GM12864 (cell line): ENCODE measurements at regions not wholly inside any gene's neighbourhood (a gene's known extent, or its start where the extent isn't known, plus 50 kb on each side); places are given as distances from the start of the nearest gene placed in this dataset.
"Not testable (repeated sequence)": the region's sequence is repeated elsewhere in the genome, so short reads cannot be mapped to it uniquely, and the experiment has no call there.

Experiments
- DNase-seq: peaks from one replicate; pipeline ENCODE4 v3.0.0-alpha.2; 2011; ENCODE audit warnings: low read depth
- H3K4me3 ChIP-seq: 2 replicates; pipeline ENCODE4 v1.5.1; 2011; ENCODE audit warnings: mild to moderate bottlenecking, low read depth, low read length, control low read depth
- TF ChIP-seq, protein P1 (sequence below): IDR thresholded peaks from 2 replicates; pipeline ENCODE4 v1.5.1; 2011; ENCODE audit warnings: low read depth, mild to moderate bottlenecking, moderate library complexity, low read length, control low read depth, inconsistent platforms; ENCODE audit errors: missing control alignments

DNA sequence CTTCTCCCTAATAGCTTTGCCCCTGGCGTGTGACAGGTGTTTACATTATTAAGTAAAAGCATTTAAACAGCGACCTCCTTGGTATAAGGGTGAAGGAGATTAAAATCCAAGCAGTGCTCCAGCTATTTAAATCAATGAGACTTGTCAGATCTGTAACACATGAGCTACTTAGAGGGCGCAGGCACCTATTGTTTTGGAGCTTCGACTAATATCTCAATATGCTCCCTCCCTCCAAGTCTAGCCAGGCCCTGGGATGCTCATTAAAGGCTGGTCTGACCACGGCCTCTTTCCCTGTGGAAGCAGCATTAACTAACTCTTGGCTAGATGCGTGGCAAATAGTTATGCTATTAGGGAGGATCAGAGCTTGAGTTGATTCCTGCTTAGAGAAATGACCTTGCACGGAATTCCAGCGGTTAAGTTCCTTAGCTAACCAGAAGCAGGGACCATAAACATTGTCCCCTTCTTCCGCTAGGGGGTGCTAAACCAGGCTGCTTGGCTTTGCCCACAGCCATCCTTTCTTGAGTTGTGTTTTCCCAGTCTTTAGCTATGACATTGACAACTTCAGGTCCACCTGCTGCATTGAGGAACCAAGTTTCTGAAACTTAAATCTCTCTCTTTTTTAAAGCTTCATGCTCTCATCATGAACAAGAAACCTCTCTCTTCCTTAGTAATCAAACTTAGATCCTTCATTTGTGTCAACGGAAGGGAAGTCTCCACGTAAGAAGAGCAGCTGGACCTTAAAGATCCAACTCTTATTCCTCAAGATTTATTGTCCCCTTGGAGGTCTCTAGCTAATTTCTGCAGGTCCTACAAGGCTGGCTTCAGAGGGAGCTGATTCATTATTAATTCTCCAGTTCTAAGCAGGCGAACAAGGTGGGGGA is 80.7 kb upstream of the IGFBP7 start:
- TF ChIP-seq, protein P1, sequence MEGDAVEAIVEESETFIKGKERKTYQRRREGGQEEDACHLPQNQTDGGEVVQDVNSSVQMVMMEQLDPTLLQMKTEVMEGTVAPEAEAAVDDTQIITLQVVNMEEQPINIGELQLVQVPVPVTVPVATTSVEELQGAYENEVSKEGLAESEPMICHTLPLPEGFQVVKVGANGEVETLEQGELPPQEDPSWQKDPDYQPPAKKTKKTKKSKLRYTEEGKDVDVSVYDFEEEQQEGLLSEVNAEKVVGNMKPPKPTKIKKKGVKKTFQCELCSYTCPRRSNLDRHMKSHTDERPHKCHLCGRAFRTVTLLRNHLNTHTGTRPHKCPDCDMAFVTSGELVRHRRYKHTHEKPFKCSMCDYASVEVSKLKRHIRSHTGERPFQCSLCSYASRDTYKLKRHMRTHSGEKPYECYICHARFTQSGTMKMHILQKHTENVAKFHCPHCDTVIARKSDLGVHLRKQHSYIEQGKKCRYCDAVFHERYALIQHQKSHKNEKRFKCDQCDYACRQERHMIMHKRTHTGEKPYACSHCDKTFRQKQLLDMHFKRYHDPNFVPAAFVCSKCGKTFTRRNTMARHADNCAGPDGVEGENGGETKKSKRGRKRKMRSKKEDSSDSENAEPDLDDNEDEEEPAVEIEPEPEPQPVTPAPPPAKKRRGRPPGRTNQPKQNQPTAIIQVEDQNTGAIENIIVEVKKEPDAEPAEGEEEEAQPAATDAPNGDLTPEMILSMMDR = peak; percentile 95
- DNase-seq = peak; percentile 1
- no peak overlapping the region for H3K4me3 ChIP-seq

DNA sequence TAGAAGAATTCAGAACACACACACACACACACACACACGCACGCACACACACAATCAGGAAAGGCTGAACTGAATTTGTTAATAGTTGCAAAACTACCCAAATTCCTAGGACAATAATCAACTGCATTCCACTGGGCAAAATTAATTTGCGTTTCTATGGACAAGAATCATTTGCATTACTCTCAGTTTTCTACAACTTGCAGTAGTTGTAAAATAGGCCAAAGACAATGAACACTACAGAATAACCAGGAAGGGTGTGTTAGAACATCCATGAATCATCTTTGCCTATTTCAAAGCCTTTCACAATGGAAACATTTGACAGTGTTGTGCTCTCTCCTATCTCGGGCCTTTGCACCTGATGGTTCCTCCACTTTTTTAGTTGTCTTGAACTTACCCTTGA is 77.1 kb upstream of the IGFBP7 start:
- DNase-seq = no peak
- H3K4me3 ChIP-seq = no peak overlapping the region
- TF ChIP-seq, protein P1 = no peak

DNA sequence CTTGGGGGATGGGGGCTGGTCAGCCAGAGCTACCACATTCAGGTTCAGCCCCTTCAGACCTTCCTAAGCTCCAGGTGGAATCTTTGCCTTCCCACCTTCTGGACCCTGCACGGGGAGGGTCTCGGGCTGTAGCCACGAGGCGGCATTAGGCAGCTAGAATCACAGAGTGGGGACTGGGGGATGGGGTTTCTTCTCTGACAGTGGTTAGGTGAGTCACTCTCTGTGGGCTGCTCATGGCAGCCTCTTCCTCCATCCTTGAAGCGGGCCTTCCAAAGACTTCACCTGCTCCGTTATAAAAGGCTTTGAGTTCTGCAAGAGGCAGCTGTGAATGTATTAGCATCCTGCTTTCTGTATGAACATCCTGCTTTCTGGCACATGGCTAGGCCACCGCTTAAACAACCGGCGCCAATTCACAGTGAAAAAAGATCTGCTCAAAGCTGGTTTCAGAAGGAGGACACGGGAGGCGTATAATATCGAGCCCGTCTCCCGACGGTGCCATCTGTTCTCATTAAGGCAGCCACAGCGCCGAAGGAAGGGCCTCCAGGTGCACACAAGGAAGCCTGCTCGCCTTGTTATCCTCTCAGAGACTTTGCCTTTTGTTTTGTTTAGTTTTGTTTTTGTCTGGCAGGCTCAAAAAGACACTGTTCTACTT is 74.3 kb upstream of the IGFBP7 start:
- no peak overlapping the region for H3K4me3 ChIP-seq
- no peak for DNase-seq
- TF ChIP-seq, protein P1 = no peak

DNA sequence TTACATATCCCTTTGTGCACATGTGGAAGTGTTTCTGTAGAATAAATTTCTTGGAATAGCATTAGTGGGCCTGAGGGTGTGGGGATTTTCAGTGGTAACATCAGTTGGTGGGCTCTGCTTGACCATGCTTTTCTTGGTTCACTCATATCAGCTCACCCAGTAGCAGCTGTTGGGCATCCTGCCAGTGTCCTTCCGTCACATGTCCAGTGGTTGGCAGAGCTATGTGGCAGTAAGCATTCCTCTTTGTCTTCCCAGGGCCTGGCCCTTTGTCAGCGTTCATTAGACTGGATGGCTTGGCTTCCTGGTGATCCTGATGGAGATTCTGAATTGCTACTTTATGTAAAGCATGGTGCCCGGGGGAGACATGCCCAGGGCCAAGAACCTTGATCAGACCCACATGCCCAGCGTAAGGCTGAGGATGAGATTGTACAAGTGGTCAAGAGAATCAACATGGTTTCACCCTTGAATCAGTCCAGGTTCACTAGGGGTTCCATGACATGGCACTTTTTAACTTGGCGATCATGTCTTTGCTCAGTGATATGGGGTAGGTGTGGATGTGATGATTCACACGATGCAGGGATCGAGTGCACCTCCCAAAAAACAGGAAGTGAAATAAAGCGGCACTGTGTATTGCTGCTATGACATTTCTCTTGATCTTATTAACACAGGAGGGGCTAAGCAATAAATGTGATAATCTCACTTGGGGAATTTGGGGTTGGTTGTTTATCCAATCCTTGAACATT is 72.1 kb upstream of the IGFBP7 start:
- DNase-seq = no peak
- TF ChIP-seq, protein P1 = no peak
- H3K4me3 ChIP-seq = no peak overlapping the region

DNA sequence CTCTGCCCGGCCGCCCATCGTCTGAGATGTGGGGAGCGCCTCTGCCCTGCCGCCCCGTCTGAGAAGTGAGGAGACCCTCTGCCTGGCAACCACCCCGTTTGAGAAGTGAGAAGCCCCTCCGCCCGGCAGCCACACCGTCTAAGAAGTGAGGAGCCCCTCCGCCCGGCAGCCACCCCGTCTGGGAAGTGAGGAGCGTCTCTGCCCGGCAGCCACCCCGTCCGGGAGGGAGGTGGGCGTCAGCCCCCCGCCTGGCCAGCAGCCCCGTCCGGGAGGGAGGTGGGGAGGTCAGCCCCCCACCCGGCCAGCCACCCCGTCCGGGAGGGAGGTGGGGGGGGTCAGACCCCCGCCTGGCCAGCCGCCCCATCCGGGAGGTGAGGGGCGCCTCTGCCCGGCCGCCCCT is 63.0 kb upstream of the IGFBP7 start:
- not testable (repeated sequence) for H3K4me3 ChIP-seq, DNase-seq

DNA sequence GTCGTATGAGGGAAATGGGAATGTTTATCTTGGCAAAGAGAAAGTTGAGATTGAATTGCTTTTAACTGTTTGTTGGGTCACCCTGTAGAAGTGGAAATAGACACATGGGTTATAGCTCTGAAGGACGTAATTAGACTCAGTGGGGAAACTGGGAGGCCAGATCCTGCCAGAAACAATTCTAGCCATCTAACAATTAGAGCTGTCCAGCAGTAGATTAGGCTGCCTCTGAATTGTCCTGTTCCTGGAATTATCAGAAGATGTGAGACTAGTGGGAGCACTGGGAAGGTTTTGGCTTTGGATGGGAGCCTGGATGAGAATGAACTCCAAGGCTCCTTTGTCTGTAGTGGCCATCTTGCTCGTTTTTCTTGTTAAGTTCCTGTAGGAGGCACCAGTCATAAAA is 61.9 kb upstream of the IGFBP7 start:
- H3K4me3 ChIP-seq = no peak overlapping the region
- no peak for DNase-seq
- TF ChIP-seq, protein P1 = no peak

DNA sequence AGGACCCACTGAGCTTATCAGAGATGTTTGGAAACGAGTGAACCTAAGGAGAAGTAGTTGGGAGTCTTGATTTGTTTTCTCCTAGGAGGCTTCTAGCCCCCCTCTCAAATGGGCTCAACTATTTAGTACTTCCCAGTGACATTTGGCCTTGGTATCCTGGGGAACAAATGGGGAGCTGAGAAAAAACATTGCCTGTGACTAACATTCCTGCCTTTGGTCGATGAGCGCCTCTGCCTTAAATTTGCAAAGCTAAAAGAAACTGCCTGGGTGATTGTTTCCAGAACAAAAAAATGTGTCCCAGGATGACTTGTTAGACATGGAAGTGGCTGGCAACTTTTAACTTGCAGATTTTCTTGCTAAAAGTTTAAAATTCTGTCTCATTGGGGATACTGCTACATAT is 58.8 kb upstream of the IGFBP7 start:
- TF ChIP-seq, protein P1 = no peak
- no peak overlapping the region for H3K4me3 ChIP-seq
- DNase-seq = no peak
